Thymus (tissue), 11 donors: ENCODE measurements at regions not wholly inside any gene's neighbourhood (a gene's known extent, or its start where the extent isn't known, plus 50 kb on each side); places are given as distances from the start of the nearest gene placed in this dataset.
"Not testable (repeated sequence)": the region's sequence is repeated elsewhere in the genome, so short reads cannot be mapped to it uniquely, and the experiment has no call there.

Source experiments
- DNase-seq, 9 donors: peaks; one replicate each; pipeline ENCODE4 v3.0.0-alpha.2; 2013; ENCODE audit warnings: low spot score in 9 of 9, low read depth in 6 of 9, missing footprints in 1 of 9
- H3K27ac ChIP-seq, 2 donors: one replicate each; pipeline ENCODE4 v1.5.1; 2013; ENCODE audit warnings: control low read depth in 1 of 2, low read depth in 1 of 2, low read length in 1 of 2, mild to moderate bottlenecking in 1 of 2, moderate library complexity in 1 of 2
- H3K27me3 ChIP-seq, 2 donors: one replicate each; pipeline ENCODE4 v1.5.1; 2013; ENCODE audit warnings: low read length in 1 of 2; ENCODE audit not compliant: control insufficient read depth in 2 of 2, insufficient read depth in 1 of 2
- H3K36me3 ChIP-seq, 2 donors: one replicate each; pipeline ENCODE4 v1.5.1; 2013; ENCODE audit warnings: low read length in 1 of 2, mild to moderate bottlenecking in 1 of 2, moderate library complexity in 1 of 2; ENCODE audit not compliant: control insufficient read depth in 2 of 2, insufficient read depth in 2 of 2
- H3K4me1 ChIP-seq, 2 donors: one replicate each; pipeline ENCODE4 v1.5.1; 2013; ENCODE audit warnings: low read length in 2 of 2; ENCODE audit not compliant: control insufficient read depth in 2 of 2, insufficient read depth in 2 of 2
- H3K4me3 ChIP-seq, 2 donors: one replicate each; pipeline ENCODE4 v1.5.1; 2013; ENCODE audit warnings: low read length in 2 of 2, control low read depth in 1 of 2, mild to moderate bottlenecking in 1 of 2
- H3K9me3 ChIP-seq, 2 donors: one replicate each; pipeline ENCODE4 v1.5.1; 2013; ENCODE audit warnings: low read length in 1 of 2, mild to moderate bottlenecking in 1 of 2; ENCODE audit not compliant: control insufficient read depth in 2 of 2, insufficient read depth in 1 of 2
- WGBS: extraction: QIAGEN DNeasy Blood & Tissue Kit; methylation state at CpG from one replicate; pipeline ENCODE4 v1.1.7; 2013; 5-methylcytosine and 5-hydroxymethylcytosine counted together
- donor health status: healthy.

- H3K4me1 ChIP-seq, H3K27me3 ChIP-seq, H3K9me3 ChIP-seq, H3K36me3 ChIP-seq, DNase-seq, H3K27ac ChIP-seq, H3K4me3 ChIP-seq: not testable (repeated sequence)
- WGBS, result no CpG with 5 or more reads among the region's 5 CpGs
Measured at GRCh38 chrX:3910611-3911010, 197.2 kb upstream of the PRKX start.

DNA sequence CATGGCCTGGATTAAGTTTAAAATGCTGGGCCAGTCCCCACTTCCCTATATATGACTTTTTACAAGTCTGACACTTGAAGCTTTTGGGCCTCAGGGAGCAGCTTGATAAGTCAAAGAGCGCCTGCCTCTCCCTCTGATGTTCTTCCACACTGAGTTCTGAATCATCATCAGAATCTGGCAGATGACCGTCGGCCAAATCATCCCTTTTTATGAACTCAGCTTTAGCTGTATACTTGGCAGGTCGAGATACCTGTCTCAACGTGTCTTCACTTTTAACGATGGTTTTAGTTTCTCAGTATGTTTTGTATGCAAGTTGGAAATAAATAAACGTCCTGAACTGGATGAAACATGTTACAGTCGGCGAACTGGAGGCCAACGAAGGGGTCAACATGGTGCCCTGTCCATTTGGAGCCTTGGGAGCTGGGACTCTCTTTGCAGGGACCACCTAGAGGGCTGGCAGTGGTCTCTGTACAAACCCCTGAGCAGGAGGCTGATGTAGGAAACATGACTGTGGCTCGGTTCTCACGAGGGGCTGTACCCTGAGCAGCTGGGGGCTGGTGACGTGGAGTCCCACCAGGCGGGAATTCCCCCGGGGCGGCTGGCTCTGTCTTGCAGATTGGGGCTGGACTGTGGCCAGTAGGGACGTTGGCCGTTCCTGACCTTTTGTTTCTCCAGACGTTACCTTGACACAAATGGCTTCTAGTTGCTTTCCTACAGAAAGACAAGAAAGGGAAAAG is 192.2 kb upstream of the PRKX start:
- not testable (repeated sequence) for H3K36me3 ChIP-seq, H3K27ac ChIP-seq, H3K4me3 ChIP-seq, H3K4me1 ChIP-seq, DNase-seq, H3K27me3 ChIP-seq, H3K9me3 ChIP-seq
- no CpG with 5 or more reads among the region's 19 CpGs for WGBS

DNA sequence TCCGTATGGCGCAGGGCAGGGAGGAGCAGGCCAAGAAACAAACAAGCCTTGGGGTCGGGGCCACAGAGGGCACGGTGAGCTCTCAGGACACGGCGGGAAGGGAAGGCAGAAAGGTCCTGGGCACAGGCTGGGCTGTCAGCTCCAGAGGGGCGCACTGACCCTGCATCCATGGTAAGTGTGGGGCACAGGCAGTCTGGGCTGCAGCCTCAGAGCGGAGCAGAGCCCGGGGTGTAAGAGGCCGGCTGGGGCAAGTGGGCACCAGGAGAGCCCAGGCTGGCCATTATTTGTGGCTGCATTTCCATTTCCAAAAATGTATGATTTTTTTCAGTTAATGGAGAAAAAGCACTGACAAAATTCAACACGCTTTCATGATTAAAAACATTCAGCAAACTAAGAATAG is 188.8 kb upstream of the PRKX start:
- H3K27ac ChIP-seq, H3K27me3 ChIP-seq, H3K4me1 ChIP-seq, H3K9me3 ChIP-seq, H3K4me3 ChIP-seq, H3K36me3 ChIP-seq, DNase-seq: not testable (repeated sequence)
- WGBS, result no CpG with 5 or more reads among the region's 11 CpGs

- H3K4me3 ChIP-seq, H3K36me3 ChIP-seq, DNase-seq, H3K27me3 ChIP-seq, H3K4me1 ChIP-seq, H3K9me3 ChIP-seq, H3K27ac ChIP-seq: not testable (repeated sequence)
- no CpG with 5 or more reads among the region's 4 CpGs for WGBS
Measured at GRCh38 chrX:3896755-3897154, 183.3 kb upstream of the PRKX start.

DNA sequence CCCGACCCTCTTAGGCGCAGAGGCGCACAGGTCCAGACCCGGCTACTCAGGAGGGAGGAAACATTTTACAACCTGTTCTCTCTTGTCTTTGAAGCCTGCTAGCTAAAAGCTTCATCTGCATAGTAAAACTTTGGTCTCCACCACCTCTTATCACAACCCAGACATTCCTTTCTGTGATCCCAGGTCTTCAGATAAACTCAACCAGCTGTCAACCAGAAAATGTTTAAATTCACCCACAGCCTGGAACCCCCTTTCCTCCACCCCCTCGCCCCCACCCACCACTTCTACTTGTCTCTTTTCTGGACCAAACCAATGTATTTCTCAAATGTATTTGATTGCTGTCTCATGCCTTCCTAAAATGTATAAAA is 169.1 kb upstream of the PRKX start:
- not testable (repeated sequence) for H3K4me3 ChIP-seq, H3K27ac ChIP-seq, H3K4me1 ChIP-seq, H3K9me3 ChIP-seq, DNase-seq, H3K36me3 ChIP-seq, H3K27me3 ChIP-seq
- WGBS, result 40% methylated on average over 1 of the region's 5 CpGs

GRCh38 chrX:3881898-3882552 is 168.6 kb upstream of the PRKX start:
- DNase-seq, H3K4me1 ChIP-seq, H3K27me3 ChIP-seq, H3K36me3 ChIP-seq, H3K27ac ChIP-seq, H3K9me3 ChIP-seq, H3K4me3 ChIP-seq: not testable (repeated sequence)
- WGBS, result no CpG with 5 or more reads among the region's 91 CpGs

GRCh38 chrX:3881255-3881895 is 167.9 kb upstream of the PRKX start:
- WGBS, result no CpG with 5 or more reads among the region's 63 CpGs
- not testable (repeated sequence) for H3K27me3 ChIP-seq, H3K9me3 ChIP-seq, DNase-seq, H3K27ac ChIP-seq, H3K36me3 ChIP-seq, H3K4me3 ChIP-seq, H3K4me1 ChIP-seq

DNA sequence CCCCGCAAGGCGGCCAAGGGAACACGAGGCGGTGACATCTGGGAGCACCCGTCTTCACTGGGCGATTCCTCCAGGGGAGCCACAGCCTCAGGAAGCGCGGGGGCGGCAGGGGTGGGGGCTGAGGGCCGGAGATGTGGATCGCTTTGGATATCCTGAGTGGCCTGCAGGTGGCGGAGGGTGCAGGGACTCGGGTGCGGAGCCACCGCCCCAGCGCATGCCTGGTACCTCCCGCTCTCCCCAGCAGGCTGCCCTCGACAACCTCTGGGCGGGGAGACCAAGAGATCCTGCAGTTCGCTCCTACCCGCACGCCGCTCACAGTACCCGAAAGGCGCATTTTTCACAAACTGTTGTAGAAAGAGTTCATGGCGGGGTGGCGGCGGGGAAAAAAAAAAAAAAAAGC is 162.9 kb upstream of the PRKX start:
- not testable (repeated sequence) for H3K27ac ChIP-seq, H3K9me3 ChIP-seq, H3K36me3 ChIP-seq, DNase-seq, H3K4me1 ChIP-seq, H3K4me3 ChIP-seq, H3K27me3 ChIP-seq
- whole genome bisulfite sequencing, result no CpG with 5 or more reads among the region's 28 CpGs

GRCh38 chrX:3875638-3876037 is 162.2 kb upstream of the PRKX start:
- not testable (repeated sequence) for DNase-seq, H3K27me3 ChIP-seq, H3K27ac ChIP-seq, H3K4me3 ChIP-seq, H3K4me1 ChIP-seq, H3K36me3 ChIP-seq, H3K9me3 ChIP-seq
- WGBS, result no CpG with 5 or more reads among the region's 12 CpGs
